IPS-15b (cell line): ENCODE measurements at regions not wholly inside any gene's neighbourhood (a gene's known extent, or its start where the extent isn't known, plus 50 kb on each side); places are given as distances from the start of the nearest gene placed in this dataset.

ENCODE experiments used
- H3K27me3 ChIP-seq: one replicate; pipeline ENCODE4 v1.6.1; 2013; ENCODE audit warnings: low read length; ENCODE audit not compliant: control insufficient read depth, insufficient read depth
- H3K36me3 ChIP-seq: one replicate; pipeline ENCODE4 v1.6.1; 2013; ENCODE audit warnings: low read length; ENCODE audit not compliant: control insufficient read depth, insufficient read depth
- H3K4me1 ChIP-seq: one replicate; pipeline ENCODE4 v1.6.1; 2013; ENCODE audit warnings: mild to moderate bottlenecking, low read length; ENCODE audit not compliant: control insufficient read depth, insufficient read depth
- H3K4me3 ChIP-seq: one replicate; pipeline ENCODE4 v1.5.1; 2013; ENCODE audit warnings: low read depth, low read length
- H3K9ac ChIP-seq: one replicate; pipeline ENCODE4 v1.6.1; 2013; ENCODE audit warnings: low read depth, mild to moderate bottlenecking, low read length
- H3K9me3 ChIP-seq: one replicate; pipeline ENCODE4 v1.6.1; 2013; ENCODE audit warnings: mild to moderate bottlenecking, low read length; ENCODE audit not compliant: control insufficient read depth, insufficient read depth

DNA sequence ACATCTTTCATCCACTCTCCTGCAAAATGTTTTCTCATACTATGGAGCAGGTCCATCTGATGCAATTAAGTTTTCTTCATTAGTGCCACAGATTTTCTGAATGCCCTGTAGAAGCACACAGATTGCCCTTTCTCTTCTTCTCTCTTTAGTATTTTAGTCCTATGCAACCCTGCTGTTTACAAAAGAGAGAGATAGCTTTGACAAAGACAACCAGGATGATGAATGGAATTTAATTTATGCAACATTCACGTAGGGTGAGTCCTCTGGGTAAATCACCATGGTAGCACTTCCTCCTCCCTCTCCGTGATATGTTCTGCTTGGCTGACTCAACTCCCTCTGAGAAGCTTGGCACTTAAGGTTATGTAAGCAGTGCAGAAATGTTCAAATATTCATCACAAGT, 400.9 kb upstream of the PDE3A start:
- no peaks in the 10 kb centered on the region for H3K9me3 ChIP-seq
- H3K36me3 ChIP-seq: no peaks in the 10 kb centered on the region
- H3K9ac ChIP-seq: no peak overlapping the region
- no peak overlapping the region for H3K4me3 ChIP-seq
- peaks cover 18% of the 10 kb centered on the region for H3K4me1 ChIP-seq
- no peaks in the 10 kb centered on the region for H3K27me3 ChIP-seq

- Histone ChIP-seq H3K4me1 (peaks cover 12% of the 10 kb centered on the region), H3K36me3 (no peaks in the 10 kb centered on the region), H3K27me3 (no peaks in the 10 kb centered on the region), H3K9ac (no peak overlapping the region), H3K4me3 (no peak overlapping the region), H3K9me3 (no peaks in the 10 kb centered on the region)
Measured at GRCh38 chr12:19970116-19970515, 398.2 kb upstream of the PDE3A start.

- Histone ChIP-seq H3K36me3 (no peaks in the 10 kb centered on the region), H3K4me1 (peaks cover 12% of the 10 kb centered on the region), H3K9me3 (no peaks in the 10 kb centered on the region), H3K9ac (no peak overlapping the region), H3K4me3 (no peak overlapping the region), H3K27me3 (no peaks in the 10 kb centered on the region)
Measured at GRCh38 chr12:19970821-19971220, 397.5 kb upstream of the PDE3A start.

- H3K9ac ChIP-seq: no peak overlapping the region
- H3K4me1 ChIP-seq: peaks cover 12% of the 10 kb centered on the region
- no peaks in the 10 kb centered on the region for H3K27me3 ChIP-seq
- H3K9me3 ChIP-seq: no peaks in the 10 kb centered on the region
- H3K36me3 ChIP-seq: no peaks in the 10 kb centered on the region
- H3K4me3 ChIP-seq: no peak overlapping the region
Measured at GRCh38 chr12:19971361-19972280, 396.7 kb upstream of the PDE3A start.

DNA sequence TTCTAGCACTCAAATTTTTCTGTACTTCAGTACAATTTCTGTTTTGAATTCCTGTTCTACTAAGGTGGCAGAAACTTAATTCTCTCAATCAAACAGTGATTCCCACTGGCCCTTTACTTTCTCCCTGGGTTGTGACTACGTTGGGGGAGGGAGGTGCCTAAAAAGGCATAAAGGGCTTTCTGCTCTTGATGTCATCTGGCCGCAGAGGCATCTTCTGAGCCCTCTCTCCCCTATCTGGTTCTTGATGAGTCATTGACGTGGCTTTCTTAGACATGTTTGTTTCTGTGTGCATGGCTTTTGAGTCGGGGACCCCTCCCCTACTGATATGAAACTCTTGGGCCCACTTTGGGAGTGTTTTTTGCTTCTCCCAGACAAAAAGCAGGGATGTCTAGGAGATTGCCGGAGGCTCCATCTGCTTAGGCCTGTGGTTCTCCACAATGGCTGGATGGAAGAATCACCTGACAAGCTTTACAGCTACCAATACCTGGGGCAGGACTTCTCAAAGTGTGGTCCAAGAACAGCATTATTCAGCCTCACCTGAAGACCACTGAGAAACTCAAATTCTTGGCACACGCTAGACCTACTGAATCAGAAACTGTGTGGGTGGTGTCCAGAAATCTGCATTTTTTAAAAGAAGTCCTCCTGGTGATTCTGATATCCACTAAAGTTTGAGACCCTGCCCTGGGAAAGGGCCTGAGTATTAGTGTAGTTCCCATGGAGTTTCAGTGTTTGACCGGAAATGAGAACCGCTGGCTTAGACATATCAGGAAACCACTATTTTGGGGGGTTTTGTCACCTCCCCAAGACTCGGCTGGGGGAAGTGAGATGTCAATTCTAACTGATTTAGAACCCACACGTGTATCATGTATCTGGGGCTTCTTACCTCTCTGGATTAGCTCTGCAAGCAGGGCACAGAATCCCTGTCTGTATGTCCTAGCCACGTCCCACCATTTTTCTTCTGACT, 395.7 kb upstream of the PDE3A start:
- H3K9me3 ChIP-seq: no peaks in the 10 kb centered on the region
- no peaks in the 10 kb centered on the region for H3K36me3 ChIP-seq
- peaks cover 10% of the 10 kb centered on the region for H3K4me1 ChIP-seq
- no peak overlapping the region for H3K4me3 ChIP-seq
- no peak overlapping the region for H3K9ac ChIP-seq
- no peaks in the 10 kb centered on the region for H3K27me3 ChIP-seq

DNA sequence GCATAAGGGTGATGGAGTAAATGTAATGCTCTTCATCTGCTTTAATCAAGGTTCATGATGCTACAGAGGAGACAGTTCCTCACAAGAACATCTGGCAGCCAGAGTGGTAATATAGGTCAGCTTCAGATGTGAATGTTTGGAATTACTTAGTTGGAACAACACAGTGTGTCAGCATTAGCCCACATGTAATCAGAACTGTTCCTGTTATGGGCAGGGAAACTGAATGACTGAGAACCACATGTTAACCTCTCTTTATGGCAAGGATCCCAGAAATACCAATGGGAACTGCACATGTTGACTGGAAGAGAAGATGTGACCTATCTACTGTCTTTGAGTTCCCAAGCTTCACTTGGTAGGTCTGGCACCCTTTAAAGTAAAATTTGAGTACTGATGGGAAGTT, 390.1 kb upstream of the PDE3A start:
- Histone ChIP-seq H3K27me3 (no peaks in the 10 kb centered on the region), H3K9me3 (no peaks in the 10 kb centered on the region), H3K4me1 (no peaks in the 10 kb centered on the region), H3K9ac (no peak overlapping the region), H3K4me3 (no peak overlapping the region), H3K36me3 (no peaks in the 10 kb centered on the region)

DNA sequence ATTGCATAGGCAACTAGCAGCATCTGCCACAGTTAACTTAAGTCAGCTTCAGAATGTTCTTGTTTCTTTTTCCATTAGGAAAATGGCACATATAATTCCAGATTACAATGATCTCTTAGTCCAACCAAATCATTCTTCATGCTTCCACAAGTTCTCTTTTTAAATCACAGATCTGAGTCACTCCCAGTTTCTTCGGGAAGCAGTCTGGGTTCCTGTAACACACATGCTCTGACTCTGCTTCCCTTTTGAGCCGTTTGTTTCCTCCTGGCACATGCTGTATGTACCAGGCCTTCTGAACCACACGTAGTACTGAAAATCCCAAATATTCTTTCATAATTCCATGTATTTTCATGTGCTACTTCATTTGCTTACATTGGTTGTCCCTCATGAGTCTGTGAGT, 388.8 kb upstream of the PDE3A start:
- Histone ChIP-seq H3K4me3 (no peak overlapping the region), H3K9me3 (no peaks in the 10 kb centered on the region), H3K27me3 (no peaks in the 10 kb centered on the region), H3K36me3 (no peaks in the 10 kb centered on the region), H3K9ac (no peak overlapping the region), H3K4me1 (no peaks in the 10 kb centered on the region)

DNA sequence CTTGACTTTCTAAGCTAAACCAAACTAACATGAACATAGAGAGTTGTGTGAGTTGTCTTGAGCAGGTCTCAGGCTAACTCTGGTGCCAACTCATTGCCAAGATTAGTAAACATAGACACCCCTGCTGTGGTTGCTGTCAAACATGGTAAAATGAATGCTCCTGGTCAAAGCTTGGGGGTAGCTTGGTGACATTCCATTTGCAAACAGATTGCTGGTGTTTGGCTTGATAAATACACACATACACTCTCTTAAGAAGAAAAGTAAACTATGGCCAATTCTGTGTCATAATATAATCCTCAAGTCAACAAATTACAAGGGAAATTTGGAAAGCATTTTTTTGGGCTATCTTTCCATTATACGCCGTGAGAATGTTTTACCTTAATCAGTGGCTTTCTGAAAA, 386.4 kb upstream of the PDE3A start:
- H3K4me1 ChIP-seq: no peaks in the 10 kb centered on the region
- H3K4me3 ChIP-seq: no peak overlapping the region
- no peak overlapping the region for H3K9ac ChIP-seq
- H3K27me3 ChIP-seq: no peaks in the 10 kb centered on the region
- H3K36me3 ChIP-seq: no peaks in the 10 kb centered on the region
- no peaks in the 10 kb centered on the region for H3K9me3 ChIP-seq

DNA sequence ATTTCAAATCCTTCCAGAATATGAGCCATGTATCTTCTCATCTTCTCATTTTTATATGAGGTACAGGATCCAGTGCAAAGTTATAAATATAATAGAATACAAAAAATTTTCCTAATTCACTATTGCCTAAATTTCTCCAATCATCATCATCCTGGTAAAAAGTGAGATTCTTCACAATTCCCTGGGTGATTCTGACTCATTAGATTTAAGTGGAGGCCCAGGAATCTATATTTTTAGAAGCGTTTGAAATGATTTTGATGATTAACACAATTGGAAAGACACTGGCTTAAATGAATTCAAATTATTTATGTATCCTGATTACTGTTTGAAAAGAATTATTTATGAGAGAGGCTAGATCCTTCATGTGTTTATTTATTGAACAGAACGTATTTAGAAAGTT, 380.3 kb upstream of the PDE3A start:
- Histone ChIP-seq H3K36me3 (no peaks in the 10 kb centered on the region), H3K4me1 (no peaks in the 10 kb centered on the region), H3K4me3 (no peak overlapping the region), H3K9me3 (no peaks in the 10 kb centered on the region), H3K27me3 (no peaks in the 10 kb centered on the region), H3K9ac (no peak overlapping the region)

GRCh38 chr12:19988459-19988873, 379.9 kb upstream of the PDE3A start:
- H3K4me1 ChIP-seq: no peaks in the 10 kb centered on the region
- H3K27me3 ChIP-seq: no peaks in the 10 kb centered on the region
- no peaks in the 10 kb centered on the region for H3K36me3 ChIP-seq
- no peaks in the 10 kb centered on the region for H3K9me3 ChIP-seq
- H3K4me3 ChIP-seq: no peak overlapping the region
- H3K9ac ChIP-seq: no peak overlapping the region

DNA sequence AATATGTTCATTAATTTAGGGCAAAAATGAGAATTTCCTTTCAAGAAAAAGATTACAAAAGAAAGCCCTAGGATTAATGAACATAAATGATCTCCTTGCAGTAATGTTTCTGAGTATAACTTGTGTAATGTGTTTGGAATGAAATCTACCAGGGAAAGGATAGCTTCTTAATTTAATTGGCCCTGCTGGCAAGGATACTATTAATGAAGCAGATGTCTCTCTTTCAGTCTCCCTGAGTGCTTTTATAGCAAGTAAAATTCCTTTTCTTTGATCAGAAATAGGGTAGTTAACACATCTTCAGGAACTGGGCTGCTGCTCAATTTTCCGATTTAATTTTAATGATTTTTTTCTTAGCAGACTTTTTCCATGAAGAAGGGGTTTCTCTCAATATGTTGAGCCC, 379.4 kb upstream of the PDE3A start:
- no peaks in the 10 kb centered on the region for H3K4me1 ChIP-seq
- no peaks in the 10 kb centered on the region for H3K27me3 ChIP-seq
- no peaks in the 10 kb centered on the region for H3K36me3 ChIP-seq
- no peak overlapping the region for H3K4me3 ChIP-seq
- H3K9me3 ChIP-seq: no peaks in the 10 kb centered on the region
- no peak overlapping the region for H3K9ac ChIP-seq
